Stimulated activated CD4-positive, alpha-beta T cell treated with anti-CD3 and anti-CD28 coated beads, Interleukin-4, amount 100 ng/mL, for 48 hours (primary cell): ENCODE measurements at regions not wholly inside any gene's neighbourhood (a gene's known extent, or its start where the extent isn't known, plus 50 kb on each side); places are given as distances from the start of the nearest gene placed in this dataset.

Experiments used
- DNase-seq, 2 donors: peaks; one replicate each; pipeline ENCODE4 v3.0.0-alpha.2; 2020; ENCODE audit warnings: low read depth in 2 of 2

- no peak for DNase-seq
Measured at GRCh38 chr9:80841888-80842287, 847.5 kb downstream of the TLE1 start.

GRCh38 chr9:80839821-80840675 is 849.3 kb downstream of the TLE1 start:
- DNase-seq = no peak

- DNase-seq = no peak
Measured at GRCh38 chr9:80836013-80836412, 853.3 kb downstream of the TLE1 start.

GRCh38 chr9:80831751-80832150 is 857.6 kb downstream of the TLE1 start:
- no peak for DNase-seq

- no peak for DNase-seq
Measured at GRCh38 chr9:80811656-80812055, 877.7 kb downstream of the TLE1 start.

DNA sequence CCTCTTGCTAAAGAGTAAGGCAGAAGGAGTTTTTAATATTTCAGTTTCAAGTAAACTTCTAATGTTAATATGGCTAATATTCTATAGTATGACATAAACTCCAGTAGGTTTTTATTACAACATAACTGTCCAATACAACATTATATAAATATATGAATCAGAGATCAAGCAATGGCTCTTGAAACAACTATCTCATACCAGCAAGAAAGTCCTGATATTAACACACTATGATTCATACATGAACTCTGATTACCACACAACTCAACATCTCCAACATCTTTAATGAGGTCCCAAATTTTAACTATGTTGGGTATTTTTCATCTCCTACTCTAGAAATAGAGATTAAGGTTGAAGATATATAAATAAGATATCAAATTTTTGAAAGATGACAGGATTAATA is 878.3 kb downstream of the TLE1 start:
- DNase-seq = no peak

GRCh38 chr9:80806671-80807070 is 882.7 kb downstream of the TLE1 start:
- DNase-seq = no peak

GRCh38 chr9:80804873-80805272 is 884.5 kb downstream of the TLE1 start:
- DNase-seq = no peak

DNA sequence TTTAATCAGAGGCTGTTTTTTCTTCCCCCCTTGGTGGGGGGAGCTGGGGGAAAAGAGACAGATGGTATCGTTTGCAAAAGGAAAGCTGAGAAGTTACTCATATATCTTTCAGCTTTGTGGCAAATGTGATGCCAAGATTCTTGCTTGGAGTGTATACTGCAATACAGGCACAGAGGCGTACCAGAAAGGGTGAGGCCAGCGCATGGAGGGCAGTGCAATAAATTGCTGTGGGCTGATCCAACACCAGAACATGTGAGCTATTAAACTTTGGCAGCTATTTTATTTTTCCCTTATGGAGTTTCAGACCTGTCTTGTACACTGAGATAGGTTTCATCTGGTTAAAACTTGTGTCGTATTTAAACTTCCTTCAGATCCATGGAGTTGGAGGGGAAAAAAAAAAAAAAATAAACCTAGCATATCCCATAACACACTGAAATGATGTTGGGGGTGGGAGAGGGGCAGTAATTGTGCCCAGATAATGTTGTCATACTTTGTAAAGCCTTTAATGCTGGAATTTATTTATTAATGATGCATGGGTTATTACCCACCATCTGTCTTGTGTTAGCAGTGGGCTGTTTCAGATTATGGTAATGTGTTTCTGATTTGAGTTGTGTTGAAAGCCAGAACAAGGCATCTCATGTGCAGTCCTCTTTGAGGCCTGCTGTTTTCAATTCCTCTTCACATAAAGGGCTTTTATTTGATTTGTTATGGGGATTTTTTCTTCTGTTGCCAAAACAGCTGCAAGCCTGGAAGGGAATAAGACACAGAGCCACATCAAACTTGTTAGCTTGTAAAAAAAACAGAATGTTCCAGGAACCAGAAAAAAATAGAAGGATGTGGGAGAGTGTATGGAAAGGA is 891.3 kb downstream of the TLE1 start:
- no peak for DNase-seq

DNA sequence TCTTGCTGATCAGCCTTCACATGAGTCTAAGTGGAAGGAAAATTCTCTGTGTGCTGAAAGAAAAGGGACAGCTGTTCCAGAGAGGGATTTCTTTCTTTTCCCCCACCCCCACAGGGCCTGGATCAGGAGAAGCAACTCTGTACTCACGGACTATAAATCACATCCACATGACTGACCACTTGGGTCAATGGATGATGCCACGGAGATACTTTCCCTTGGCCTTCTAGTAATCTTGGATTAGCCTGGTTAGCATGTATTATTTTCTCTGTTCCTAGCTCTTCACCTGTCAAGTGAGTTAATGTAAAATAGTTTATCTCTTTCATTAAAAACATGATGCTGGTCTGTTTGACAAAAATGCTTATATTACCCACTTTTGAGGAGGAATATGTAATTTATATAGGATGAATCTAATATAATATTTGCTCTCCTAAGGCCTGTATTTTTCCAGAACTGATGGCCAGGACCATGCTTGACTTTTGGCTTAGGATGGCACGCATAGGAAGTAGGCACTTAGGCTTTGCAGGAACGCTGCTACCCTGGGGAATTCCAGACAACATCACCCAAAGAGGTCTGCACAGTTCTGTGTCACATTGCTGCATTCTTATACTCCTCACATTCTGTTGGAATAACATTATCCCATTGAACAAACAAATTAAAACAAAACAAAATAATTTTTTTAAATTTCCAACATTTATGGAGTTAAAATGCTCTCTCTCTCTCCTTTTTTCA is 892.1 kb downstream of the TLE1 start:
- no peak for DNase-seq

DNA sequence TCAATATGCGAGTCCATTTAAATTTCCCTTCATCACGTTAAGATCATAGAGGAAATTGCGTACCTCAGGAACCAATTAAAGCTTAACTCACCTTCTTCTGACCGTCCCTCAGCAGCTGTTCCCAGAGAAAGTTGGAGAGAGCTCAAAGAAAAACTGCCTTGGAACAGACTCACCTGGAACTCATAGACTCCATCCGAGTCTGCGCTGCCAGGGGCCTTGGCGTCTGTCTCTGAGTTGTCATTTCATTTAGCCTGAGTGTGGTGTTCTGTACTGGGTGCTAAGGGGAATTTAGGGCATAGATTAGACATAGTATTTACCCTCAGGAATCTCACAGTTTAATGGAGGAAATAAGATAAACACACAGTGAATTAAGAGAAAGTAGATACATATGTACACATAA is 892.7 kb downstream of the TLE1 start:
- no peak for DNase-seq

- DNase-seq = no peak
Measured at GRCh38 chr9:80794197-80794596, 895.1 kb downstream of the TLE1 start.

DNA sequence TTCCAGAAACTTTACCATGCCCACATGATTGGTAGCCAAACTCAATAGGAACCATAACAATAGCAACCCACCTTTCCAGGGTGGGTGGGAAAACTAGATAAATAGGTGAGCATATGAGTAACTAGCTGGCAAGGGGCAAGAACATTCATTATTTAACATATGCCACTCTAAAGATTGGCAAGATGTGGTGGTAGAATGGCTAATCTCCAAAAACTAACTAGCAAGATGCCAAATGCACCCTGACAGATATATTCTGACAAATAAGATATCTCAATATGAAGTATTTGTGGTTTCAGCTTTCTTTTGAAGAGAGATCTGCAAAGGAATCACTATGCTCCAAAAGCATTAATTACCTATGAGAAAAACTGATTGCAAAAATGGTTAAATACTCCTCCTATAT is 895.6 kb downstream of the TLE1 start:
- no peak for DNase-seq

DNA sequence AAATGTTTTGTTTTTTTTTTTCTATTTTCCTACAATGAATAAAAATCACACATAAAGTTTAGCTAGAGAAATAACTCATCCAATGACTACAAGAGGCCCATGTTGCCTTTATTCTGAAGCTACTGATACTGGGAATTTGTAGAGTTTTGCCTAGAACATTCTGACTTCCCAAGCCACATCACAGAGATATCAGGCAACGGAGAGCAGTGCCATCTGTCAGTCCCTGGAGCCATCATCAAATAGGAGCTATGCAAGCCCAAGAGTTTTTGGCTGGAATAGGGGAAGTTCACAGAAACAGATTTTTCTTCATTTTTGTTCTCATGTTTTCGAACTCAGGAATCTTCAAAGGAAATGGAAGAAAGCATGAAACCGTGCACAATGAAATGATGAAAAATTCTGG is 896.6 kb downstream of the TLE1 start:
- no peak for DNase-seq

DNA sequence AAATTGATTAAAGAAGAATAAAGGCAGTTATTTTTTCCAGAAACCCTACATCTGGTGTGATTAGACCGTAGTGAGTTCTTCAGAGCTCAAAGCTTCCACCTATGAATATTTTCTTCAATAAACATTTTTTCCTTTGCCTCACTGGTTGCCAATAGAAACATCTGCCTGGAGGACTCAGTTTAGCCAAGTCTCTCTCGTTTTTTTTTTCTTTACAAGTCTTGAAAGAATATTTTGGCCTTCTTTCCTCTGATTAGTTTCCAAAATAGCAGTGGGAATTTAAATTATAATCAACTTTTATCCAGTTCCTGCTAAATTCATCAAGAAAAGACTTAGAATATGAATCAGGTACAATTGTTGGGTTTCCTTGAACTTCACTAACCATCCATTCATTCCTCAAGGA is 897.5 kb downstream of the TLE1 start:
- DNase-seq = no peak

- DNase-seq = no peak
Measured at GRCh38 chr9:80790764-80791163, 898.6 kb downstream of the TLE1 start.

DNA sequence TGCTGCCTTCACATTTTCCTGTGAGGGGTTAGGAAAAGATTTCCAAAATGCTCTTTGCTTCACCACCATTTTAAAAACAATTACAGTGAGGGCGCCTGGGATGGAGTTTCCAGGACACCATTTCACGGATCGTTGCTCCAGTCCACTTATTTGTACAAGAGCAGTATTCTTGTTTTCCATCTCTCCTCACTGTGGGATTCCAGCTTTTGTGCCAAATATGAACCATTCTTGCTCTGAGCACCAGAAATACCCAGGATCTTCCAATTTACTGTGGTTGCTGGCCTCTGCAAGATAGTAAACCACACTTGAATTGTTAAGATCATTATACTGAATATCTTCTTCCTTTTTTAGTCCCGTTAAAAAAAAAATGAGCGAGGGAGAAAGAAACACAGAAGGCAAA is 899.5 kb downstream of the TLE1 start:
- no peak for DNase-seq

DNA sequence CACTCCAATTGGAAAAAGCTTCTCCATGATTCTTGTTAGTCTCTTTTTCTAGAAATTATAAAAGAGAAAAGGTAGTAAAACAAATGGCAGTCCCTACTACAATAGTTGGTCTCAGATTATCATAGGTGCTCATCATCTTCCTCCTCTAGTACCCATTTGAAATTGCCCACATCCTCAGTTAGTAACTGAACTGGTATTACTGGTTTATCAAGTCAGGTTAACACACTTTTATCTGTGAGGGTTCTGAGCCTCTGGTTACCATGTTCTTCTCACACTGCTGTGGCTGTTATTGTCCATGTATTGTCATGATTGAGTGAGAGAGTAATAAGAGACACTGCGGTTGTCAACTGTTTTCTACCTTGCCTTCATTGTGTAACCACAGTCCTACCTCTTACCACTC is 901.7 kb downstream of the TLE1 start:
- DNase-seq = no peak

DNA sequence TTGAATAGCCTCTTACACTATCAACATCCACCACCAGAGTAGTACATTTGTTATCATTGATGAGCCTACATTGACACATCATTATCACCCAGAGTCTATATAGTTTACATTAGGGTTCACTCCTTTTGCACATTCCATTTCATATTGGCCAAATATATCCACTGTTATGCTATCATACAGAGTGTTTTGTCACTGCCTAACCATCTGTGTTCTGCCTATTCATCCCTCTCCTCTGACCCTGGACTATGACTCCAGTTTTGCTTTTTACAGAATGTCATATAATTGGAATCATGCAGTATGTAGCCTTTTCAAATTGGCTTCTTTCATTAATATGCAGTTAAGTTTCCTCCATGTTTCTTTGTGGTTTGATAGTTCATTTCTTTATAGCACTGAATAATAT is 904.7 kb downstream of the TLE1 start:
- DNase-seq = no peak

DNA sequence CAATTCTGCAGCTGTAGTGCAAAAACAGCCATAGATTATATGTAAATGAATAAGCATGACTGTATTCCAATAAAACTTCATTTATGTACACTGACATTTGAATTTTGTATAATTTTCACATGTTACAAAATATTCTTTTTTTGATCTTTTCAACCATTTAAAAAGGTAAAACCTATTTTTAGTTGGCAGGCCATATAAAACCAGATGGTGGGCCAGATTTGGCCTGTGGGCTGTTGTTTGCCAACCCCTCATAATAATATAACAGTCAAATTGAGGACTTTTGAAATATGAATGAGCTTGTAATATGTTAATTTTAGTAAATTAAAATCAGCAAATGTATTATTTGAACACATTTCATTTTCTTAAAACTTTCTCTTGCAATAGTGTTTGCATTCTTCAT is 913.4 kb downstream of the TLE1 start:
- no peak for DNase-seq

DNA sequence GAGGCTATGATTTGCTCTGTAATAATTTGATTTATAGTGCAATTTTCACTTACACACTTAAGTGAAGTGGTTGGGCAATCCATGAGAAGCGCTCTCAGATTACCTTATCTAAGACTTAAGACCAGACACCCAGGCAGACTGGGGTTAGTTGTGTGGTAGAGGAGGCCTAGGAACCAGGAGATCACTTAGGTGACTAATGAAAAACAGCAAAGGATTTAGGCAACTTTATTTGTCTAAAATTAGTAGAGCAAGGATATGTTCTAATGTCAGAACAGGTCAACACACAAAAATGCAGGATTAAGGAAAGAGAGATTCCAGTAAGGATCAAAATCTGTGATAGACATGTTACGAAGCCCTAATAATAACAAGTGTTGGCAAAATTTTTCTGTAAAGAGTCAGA is 913.8 kb downstream of the TLE1 start:
- DNase-seq = no peak

DNA sequence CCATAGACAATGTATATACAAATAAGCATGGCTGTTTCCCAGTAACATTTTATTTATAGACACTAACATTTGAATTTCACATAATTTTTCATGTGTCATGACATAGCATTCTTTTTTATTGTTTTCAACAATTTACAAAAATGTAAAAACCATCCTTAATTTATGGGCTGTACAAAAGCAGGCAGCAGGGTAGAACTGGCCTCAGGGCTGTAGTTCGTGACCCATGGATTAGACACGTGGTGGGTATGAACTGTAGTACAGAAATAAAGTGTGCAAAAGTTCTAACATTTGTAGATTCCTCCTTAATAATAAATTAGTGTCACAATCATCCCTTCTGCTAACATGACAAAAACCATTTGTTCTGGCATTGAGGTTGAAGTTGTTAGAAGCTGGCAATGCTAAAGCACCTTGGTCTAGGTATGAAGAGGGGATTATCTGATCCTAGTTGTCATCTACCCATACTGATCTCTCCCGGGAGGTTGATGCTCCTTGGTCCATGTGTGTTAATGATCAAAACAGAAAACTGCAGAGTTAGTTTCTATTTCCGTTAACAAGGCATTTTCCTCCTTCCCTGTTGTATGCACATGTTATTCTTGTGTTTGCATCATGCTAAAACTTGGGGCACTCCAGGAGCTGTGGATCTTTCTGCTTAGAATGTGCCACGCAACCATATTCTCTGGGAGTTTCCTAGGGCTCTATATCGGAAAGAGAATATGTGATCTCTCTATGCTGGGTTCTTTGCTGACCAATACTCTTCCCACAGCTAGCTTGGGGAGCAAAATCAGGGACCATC is 917.6 kb downstream of the TLE1 start:
- DNase-seq = no peak
